ENCODE measurements at regions not wholly inside any gene's neighbourhood (a gene's known extent, or its start where the extent isn't known, plus 50 kb on each side); places are given as distances from the start of the nearest gene placed in this dataset.

DNA sequence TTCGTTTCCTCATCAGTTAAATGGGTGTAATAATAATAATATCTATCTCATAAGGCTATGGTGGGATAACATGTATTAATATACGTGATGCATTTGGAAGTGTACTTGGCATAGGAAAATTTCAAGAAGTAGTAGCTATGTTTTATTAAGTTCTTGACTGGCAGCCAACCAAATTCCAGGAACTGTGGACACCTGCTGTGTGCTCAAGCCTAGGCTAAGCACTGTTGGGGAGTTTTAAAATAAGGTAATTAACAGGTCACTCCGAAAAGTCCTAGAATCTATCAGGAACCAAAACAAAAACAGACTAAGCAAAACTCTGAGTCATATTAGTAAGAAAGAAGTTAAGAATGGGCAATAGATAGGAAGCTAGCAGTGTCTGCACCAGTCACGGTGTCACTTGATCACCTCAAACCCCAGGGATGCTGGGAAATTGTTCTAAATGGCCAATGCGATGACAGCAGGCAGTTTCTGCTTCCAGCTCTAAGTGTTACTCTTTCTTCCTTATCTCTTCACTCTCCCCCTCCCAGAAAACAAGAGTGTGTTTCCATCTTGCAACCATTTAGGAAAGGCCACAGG, 92.0 kb upstream of the GDF10 start:
- Histone ChIP-seq H3K9me2 (replicated peaks; ENCODE audit: insufficient read depth) (no peaks in the 10 kb centered on the region), H3K9me3 (ENCODE audit: low read depth) (no peaks in the 10 kb centered on the region), H3K4me2 (no peak overlapping the region), H3K27me3 (no peaks in the 10 kb centered on the region), H3K27ac (no peak overlapping the region), H4K20me1 (ENCODE audit: insufficient read depth, poor library complexity, severe bottlenecking) (no peaks in the 10 kb centered on the region), H3K4me1 (ENCODE audit: insufficient read depth) (no peaks in the 10 kb centered on the region), H2AFZ (no peak overlapping the region), H3K36me3 (replicated peaks; ENCODE audit: insufficient read depth, low read depth) (no peaks in the 10 kb centered on the region), H3K79me2 (no peaks in the 10 kb centered on the region), H3K4me3 (no peak overlapping the region)
- WGBS (ENCODE audit: low lambda C conversion rate, missing lambda C conversion rate): 86% methylated on average over 5 of the region's 5 CpGs
- no peak for DNase-seq (ENCODE audit: low spot score)
- TF ChIP-seq EZH2 (IDR thresholded peaks at IDR 0.05; ENCODE audit: borderline replicate concordance): no peak

DNA sequence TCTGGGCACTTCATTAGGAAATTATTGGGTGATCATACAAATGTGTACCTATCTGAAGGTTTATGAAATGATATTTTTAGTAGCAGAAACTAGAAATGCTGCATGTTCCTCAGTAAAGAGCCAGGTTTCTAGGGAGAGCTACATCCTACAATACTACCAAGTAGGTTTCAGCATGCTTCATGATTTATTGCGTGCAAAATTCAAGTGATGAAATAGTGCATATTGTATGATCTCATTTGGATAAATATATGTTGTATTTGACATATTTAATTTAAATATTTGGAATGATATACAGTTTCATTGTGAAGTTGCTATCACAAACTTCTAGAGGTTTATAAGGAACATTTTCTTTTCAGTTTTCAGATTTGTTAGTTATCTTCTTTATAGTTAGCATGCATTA, 90.5 kb upstream of the GDF10 start:
- DNase-seq (ENCODE audit: low spot score): no peak
- Histone ChIP-seq H3K4me3 (no peak overlapping the region), H3K27ac (no peak overlapping the region), H3K9me2 (replicated peaks; ENCODE audit: insufficient read depth) (no peaks in the 10 kb centered on the region), H3K9me3 (ENCODE audit: low read depth) (no peaks in the 10 kb centered on the region), H3K36me3 (replicated peaks; ENCODE audit: insufficient read depth, low read depth) (no peaks in the 10 kb centered on the region), H4K20me1 (ENCODE audit: insufficient read depth, poor library complexity, severe bottlenecking) (no peaks in the 10 kb centered on the region), H3K79me2 (no peaks in the 10 kb centered on the region), H3K4me2 (no peak overlapping the region), H2AFZ (no peak overlapping the region), H3K27me3 (no peaks in the 10 kb centered on the region), H3K4me1 (ENCODE audit: insufficient read depth) (no peaks in the 10 kb centered on the region)
- TF ChIP-seq EZH2 (IDR thresholded peaks at IDR 0.05; ENCODE audit: borderline replicate concordance): no peak
- TF ChIP-seq, protein P1, sequence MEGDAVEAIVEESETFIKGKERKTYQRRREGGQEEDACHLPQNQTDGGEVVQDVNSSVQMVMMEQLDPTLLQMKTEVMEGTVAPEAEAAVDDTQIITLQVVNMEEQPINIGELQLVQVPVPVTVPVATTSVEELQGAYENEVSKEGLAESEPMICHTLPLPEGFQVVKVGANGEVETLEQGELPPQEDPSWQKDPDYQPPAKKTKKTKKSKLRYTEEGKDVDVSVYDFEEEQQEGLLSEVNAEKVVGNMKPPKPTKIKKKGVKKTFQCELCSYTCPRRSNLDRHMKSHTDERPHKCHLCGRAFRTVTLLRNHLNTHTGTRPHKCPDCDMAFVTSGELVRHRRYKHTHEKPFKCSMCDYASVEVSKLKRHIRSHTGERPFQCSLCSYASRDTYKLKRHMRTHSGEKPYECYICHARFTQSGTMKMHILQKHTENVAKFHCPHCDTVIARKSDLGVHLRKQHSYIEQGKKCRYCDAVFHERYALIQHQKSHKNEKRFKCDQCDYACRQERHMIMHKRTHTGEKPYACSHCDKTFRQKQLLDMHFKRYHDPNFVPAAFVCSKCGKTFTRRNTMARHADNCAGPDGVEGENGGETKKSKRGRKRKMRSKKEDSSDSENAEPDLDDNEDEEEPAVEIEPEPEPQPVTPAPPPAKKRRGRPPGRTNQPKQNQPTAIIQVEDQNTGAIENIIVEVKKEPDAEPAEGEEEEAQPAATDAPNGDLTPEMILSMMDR (IDR thresholded peaks at IDR 0.05; ENCODE audit: poor library complexity): no peak
- no peak for TF ChIP-seq EZH2phosphoT487 (IDR thresholded peaks at IDR 0.05; ENCODE audit: low read depth, severe bottlenecking, unreplicated experiment)
- 69% methylated on average over 1 of the region's 1 CpG for WGBS (ENCODE audit: low lambda C conversion rate, missing lambda C conversion rate)

DNA sequence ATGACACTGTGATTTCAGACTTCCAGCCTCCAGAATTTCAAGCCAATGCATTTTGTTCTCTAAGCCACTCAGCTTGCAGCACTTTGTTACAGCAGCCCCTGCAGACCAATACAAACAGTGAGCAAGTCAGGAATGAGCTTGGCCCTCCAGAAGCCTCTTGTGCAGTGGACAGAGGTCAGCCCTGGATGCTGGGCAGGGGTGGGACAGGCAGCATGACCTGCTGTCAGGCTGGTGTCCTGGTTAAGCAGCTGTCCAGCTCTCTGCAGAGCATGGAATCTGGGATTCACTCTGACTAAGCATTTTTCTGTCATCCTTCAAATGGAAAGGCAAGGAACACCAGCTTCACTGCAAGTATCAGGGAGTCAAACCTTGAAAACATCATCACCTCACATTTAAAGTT, 85.5 kb upstream of the GDF10 start:
- Histone ChIP-seq H3K27ac (no peak overlapping the region), H3K9me2 (replicated peaks; ENCODE audit: insufficient read depth) (no peaks in the 10 kb centered on the region), H3K4me1 (ENCODE audit: insufficient read depth) (no peaks in the 10 kb centered on the region), H3K27me3 (no peaks in the 10 kb centered on the region), H3K9me3 (ENCODE audit: low read depth) (no peaks in the 10 kb centered on the region), H3K4me3 (no peak overlapping the region), H2AFZ (no peak overlapping the region), H3K79me2 (no peaks in the 10 kb centered on the region), H3K36me3 (replicated peaks; ENCODE audit: insufficient read depth, low read depth) (no peaks in the 10 kb centered on the region), H3K4me2 (no peak overlapping the region), H4K20me1 (ENCODE audit: insufficient read depth, poor library complexity, severe bottlenecking) (no peaks in the 10 kb centered on the region)
- no peak for DNase-seq (ENCODE audit: low spot score)
- TF ChIP-seq EZH2 (IDR thresholded peaks at IDR 0.05; ENCODE audit: borderline replicate concordance) (no peak), EZH2phosphoT487 (IDR thresholded peaks at IDR 0.05; ENCODE audit: low read depth, severe bottlenecking, unreplicated experiment) (no peak)
- TF ChIP-seq, protein P1 (IDR thresholded peaks at IDR 0.05; ENCODE audit: poor library complexity): no peak

DNA sequence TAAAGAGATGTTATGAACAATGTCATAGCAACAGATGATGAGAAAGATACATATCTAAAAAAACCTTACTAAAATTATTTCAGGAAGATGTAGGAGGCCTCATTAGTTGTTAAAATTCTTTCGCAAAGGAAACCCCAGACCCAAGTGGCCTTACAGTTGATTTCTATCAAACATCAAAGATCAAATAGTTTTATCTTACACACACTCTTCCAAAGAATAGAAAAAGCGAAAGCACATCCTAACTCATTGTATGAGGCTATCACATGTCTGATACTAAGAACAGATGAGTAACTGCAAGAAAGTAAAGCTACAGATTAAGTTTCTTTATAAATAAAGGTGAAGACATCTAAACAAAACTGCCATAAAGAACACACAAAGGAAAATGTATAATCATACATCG, 82.9 kb upstream of the GDF10 start:
- 62% methylated on average over 3 of the region's 3 CpGs for WGBS (ENCODE audit: low lambda C conversion rate, missing lambda C conversion rate)

More for the DNA sequence above, 82.9 kb upstream of the GDF10 start:
- Histone ChIP-seq H3K4me3 (no peak overlapping the region), H2AFZ (no peak overlapping the region), H3K36me3 (replicated peaks; ENCODE audit: insufficient read depth, low read depth) (no peaks in the 10 kb centered on the region), H4K20me1 (ENCODE audit: insufficient read depth, poor library complexity, severe bottlenecking) (no peaks in the 10 kb centered on the region), H3K4me2 (no peak overlapping the region), H3K4me1 (ENCODE audit: insufficient read depth) (no peaks in the 10 kb centered on the region), H3K9me2 (replicated peaks; ENCODE audit: insufficient read depth) (no peaks in the 10 kb centered on the region), H3K79me2 (no peaks in the 10 kb centered on the region), H3K9me3 (ENCODE audit: low read depth) (no peaks in the 10 kb centered on the region), H3K27ac (no peak overlapping the region), H3K27me3 (no peaks in the 10 kb centered on the region)
- DNase-seq (ENCODE audit: low spot score): no peak
- TF ChIP-seq, protein P1 (IDR thresholded peaks at IDR 0.05; ENCODE audit: poor library complexity): no peak
- no peak for TF ChIP-seq EZH2 (IDR thresholded peaks at IDR 0.05; ENCODE audit: borderline replicate concordance)
- TF ChIP-seq EZH2phosphoT487 (IDR thresholded peaks at IDR 0.05; ENCODE audit: low read depth, severe bottlenecking, unreplicated experiment): no peak

All from hepatocyte (in vitro differentiated cells).